ENCODE measurements at regions not wholly inside any gene's neighbourhood (a gene's known extent, or its start where the extent isn't known, plus 50 kb on each side); places are given as distances from the start of the nearest gene placed in this dataset.

DNA sequence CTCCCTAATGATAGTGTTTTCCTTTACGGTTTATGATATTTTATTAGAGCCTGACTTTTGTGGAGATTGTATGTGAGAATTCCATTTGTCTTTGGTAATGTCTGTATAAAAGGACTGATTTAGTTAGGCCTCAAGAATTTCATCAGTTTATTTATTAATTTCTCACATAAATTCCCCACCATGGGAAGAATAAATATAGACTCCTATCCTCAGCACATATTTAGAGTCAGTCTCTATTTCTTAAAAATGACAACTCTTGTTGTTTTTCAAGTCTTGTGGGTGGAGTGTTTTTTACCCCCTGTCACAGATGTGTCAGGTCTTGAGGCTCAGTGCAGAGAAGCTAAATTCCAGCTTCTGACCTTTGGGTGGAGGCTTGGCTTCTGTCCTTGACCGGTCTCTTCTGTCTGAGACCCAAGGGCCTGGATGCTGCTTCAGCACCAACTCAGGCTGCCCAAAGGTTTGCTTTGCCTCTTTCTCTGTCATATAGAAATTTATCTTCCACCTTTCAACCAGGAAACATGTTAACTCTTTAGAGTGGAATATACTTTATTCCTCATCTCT, 117.3 kb upstream of the INHBA start:
- no peak overlapping the region for H3K4me3 Mint-ChIP-seq
- no peak overlapping the region for H3K4me3 ChIP-seq
- no peaks in the 10 kb centered on the region for H3K79me2 ChIP-seq (ENCODE audit: low read depth)
- H3K27me3 Mint-ChIP-seq (ENCODE audit: insufficient read depth, low read depth): peaks cover 8% of the 10 kb centered on the region
- H3K27ac Mint-ChIP-seq: no peak overlapping the region
- H3K9ac ChIP-seq: no peak overlapping the region
- no peak for TF ChIP-seq EZH2 (IDR thresholded peaks at IDR 0.05)
- TF ChIP-seq, protein P1, sequence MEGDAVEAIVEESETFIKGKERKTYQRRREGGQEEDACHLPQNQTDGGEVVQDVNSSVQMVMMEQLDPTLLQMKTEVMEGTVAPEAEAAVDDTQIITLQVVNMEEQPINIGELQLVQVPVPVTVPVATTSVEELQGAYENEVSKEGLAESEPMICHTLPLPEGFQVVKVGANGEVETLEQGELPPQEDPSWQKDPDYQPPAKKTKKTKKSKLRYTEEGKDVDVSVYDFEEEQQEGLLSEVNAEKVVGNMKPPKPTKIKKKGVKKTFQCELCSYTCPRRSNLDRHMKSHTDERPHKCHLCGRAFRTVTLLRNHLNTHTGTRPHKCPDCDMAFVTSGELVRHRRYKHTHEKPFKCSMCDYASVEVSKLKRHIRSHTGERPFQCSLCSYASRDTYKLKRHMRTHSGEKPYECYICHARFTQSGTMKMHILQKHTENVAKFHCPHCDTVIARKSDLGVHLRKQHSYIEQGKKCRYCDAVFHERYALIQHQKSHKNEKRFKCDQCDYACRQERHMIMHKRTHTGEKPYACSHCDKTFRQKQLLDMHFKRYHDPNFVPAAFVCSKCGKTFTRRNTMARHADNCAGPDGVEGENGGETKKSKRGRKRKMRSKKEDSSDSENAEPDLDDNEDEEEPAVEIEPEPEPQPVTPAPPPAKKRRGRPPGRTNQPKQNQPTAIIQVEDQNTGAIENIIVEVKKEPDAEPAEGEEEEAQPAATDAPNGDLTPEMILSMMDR (IDR thresholded peaks at IDR 0.05): no peak
- TF ChIP-seq EZH2phosphoT487 (IDR thresholded peaks at IDR 0.05): no peak
- H3K9me3 ChIP-seq (ENCODE audit: low read depth): no peaks in the 10 kb centered on the region
- no peak overlapping the region for H2AFZ ChIP-seq (replicated peaks)
- no peak overlapping the region for H3K4me2 ChIP-seq
- no peaks in the 10 kb centered on the region for H3F3A ChIP-seq (ENCODE audit: low read depth)
- H3K27ac ChIP-seq: no peak overlapping the region
- peaks cover 2% of the 10 kb centered on the region for H3K36me3 Mint-ChIP-seq
- DNase-seq (ENCODE audit: low spot score): no peak
- H3K4me1 ChIP-seq: peaks cover 8% of the 10 kb centered on the region
- peaks cover 15% of the 10 kb centered on the region for H3K4me1 Mint-ChIP-seq
- H3K9me3 Mint-ChIP-seq: peaks cover 21% of the 10 kb centered on the region
- H3K36me3 ChIP-seq: no peaks in the 10 kb centered on the region
- H4K20me1 ChIP-seq (ENCODE audit: low read depth): no peaks in the 10 kb centered on the region
- H3K27me3 ChIP-seq: peaks cover 13% of the 10 kb centered on the region

DNA sequence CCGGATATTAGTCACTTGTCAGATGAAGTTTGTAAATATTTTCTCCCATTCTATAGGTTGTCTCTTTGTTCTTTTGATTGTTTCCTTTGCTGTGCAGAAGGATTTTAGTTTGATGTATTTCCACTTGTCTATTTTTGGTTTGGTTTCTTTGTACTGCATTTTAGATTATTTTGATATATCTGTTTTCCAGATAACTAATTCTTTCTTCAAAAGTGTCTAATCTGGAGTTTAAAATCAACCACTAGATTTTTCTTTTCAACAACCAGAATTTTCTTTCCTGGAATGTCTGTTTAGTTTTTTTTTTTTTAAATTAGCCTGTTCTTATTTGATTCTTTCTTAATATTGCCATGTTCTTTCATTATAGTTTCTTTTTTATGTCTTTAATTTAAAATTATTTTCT, 116.8 kb upstream of the INHBA start:
- Mint-ChIP-seq H3K27ac (no peak overlapping the region), H3K36me3 (peaks cover 2% of the 10 kb centered on the region), H3K4me1 (peaks cover 15% of the 10 kb centered on the region), H3K4me3 (no peak overlapping the region), H3K27me3 (ENCODE audit: insufficient read depth, low read depth) (peaks cover 8% of the 10 kb centered on the region), H3K9me3 (peaks cover 21% of the 10 kb centered on the region)
- peaks cover 8% of the 10 kb centered on the region for H3K4me1 ChIP-seq
- H3F3A ChIP-seq (ENCODE audit: low read depth): no peaks in the 10 kb centered on the region
- no peak overlapping the region for H3K4me2 ChIP-seq
- H3K27me3 ChIP-seq: peaks cover 13% of the 10 kb centered on the region
- H4K20me1 ChIP-seq (ENCODE audit: low read depth): no peaks in the 10 kb centered on the region
- DNase-seq (ENCODE audit: low spot score): no peak
- TF ChIP-seq EZH2phosphoT487 (IDR thresholded peaks at IDR 0.05) (no peak), EZH2 (IDR thresholded peaks at IDR 0.05) (no peak)
- TF ChIP-seq, protein P1 (IDR thresholded peaks at IDR 0.05): no peak
- no peaks in the 10 kb centered on the region for H3K79me2 ChIP-seq (ENCODE audit: low read depth)
- no peaks in the 10 kb centered on the region for H3K36me3 ChIP-seq
- no peak overlapping the region for H3K27ac ChIP-seq
- no peak overlapping the region for H3K4me3 ChIP-seq
- no peaks in the 10 kb centered on the region for H3K9me3 ChIP-seq (ENCODE audit: low read depth)
- H2AFZ ChIP-seq (replicated peaks): no peak overlapping the region
- no peak overlapping the region for H3K9ac ChIP-seq

- no peak overlapping the region for H3K27ac ChIP-seq
- no peak overlapping the region for H3K4me3 ChIP-seq
- Mint-ChIP-seq H3K27me3 (ENCODE audit: insufficient read depth, low read depth) (peaks cover 8% of the 10 kb centered on the region), H3K36me3 (peaks cover 2% of the 10 kb centered on the region), H3K9me3 (peaks cover 21% of the 10 kb centered on the region), H3K27ac (no peak overlapping the region), H3K4me1 (peaks cover 15% of the 10 kb centered on the region), H3K4me3 (no peak overlapping the region)
- no peaks in the 10 kb centered on the region for H3F3A ChIP-seq (ENCODE audit: low read depth)
- no peak overlapping the region for H3K4me2 ChIP-seq
- peaks cover 8% of the 10 kb centered on the region for H3K4me1 ChIP-seq
- no peaks in the 10 kb centered on the region for H3K9me3 ChIP-seq (ENCODE audit: low read depth)
- no peaks in the 10 kb centered on the region for H4K20me1 ChIP-seq (ENCODE audit: low read depth)
- TF ChIP-seq EZH2 (IDR thresholded peaks at IDR 0.05) (no peak), EZH2phosphoT487 (IDR thresholded peaks at IDR 0.05) (no peak)
- TF ChIP-seq, protein P1 (IDR thresholded peaks at IDR 0.05): no peak
- no peaks in the 10 kb centered on the region for H3K36me3 ChIP-seq
- peaks cover 13% of the 10 kb centered on the region for H3K27me3 ChIP-seq
- H2AFZ ChIP-seq (replicated peaks): no peak overlapping the region
- H3K79me2 ChIP-seq (ENCODE audit: low read depth): no peaks in the 10 kb centered on the region
- no peak overlapping the region for H3K9ac ChIP-seq
- DNase-seq (ENCODE audit: low spot score): no peak
These were observed 116.0 kb upstream of the INHBA start for GRCh38 chr7:41818765-41819398.

Data from neural progenitor cell (in vitro differentiated cells).